Cardiac muscle cell (in vitro differentiated cells and primary cell): ENCODE measurements at regions not wholly inside any gene's neighbourhood (a gene's known extent, or its start where the extent isn't known, plus 50 kb on each side); places are given as distances from the start of the nearest gene placed in this dataset.
A peak's percentile ranks its signal among the peaks of the same experiment; 100 is the strongest.

Source experiments
- DNase-seq, 2 donors: peaks; one replicate each; pipeline versions ENCODE4 v3.0.0 to v3.0.0-alpha.2; 2010 to 2017; ENCODE audit warnings: low read depth in 1 of 2, low spot score in 1 of 2
- H3K27ac ChIP-seq: fragments of 200-600 bp; sonication (generic); 2 replicates; pipeline ENCODE4 v1.5.1; 2016
- H3K27me3 ChIP-seq: fragments of 200-600 bp; sonication (generic); 2 replicates; pipeline ENCODE4 v1.6.0; 2016; ENCODE audit warnings: control low read depth
- H3K36me3 ChIP-seq: fragments of 200-600 bp; sonication (generic); 2 replicates; pipeline ENCODE4 v1.5.1; 2016; ENCODE audit warnings: control low read depth
- H3K4me1 ChIP-seq: fragments of 200-600 bp; sonication (generic); 2 replicates; pipeline ENCODE4 v1.8.1; 2017; ENCODE audit warnings: low read depth, mild to moderate bottlenecking, mixed run types
- H3K4me3 ChIP-seq: fragments of 200-600 bp; sonication (generic); 2 replicates; pipeline ENCODE4 v1.5.1; 2016; ENCODE audit warnings: mild to moderate bottlenecking
- H3K9me3 ChIP-seq: fragments of 200-600 bp; sonication (generic); 2 replicates; pipeline ENCODE4 v1.5.1; 2017; ENCODE audit warnings: low read depth, mild to moderate bottlenecking, control low read depth
- CTCF ChIP-seq: IDR thresholded peaks from 2 replicates; pipeline ENCODE4 v1.5.1; 2012; ENCODE audit warnings: low read depth, mild to moderate bottlenecking, low read length

GRCh38 chr12:63423839-63424238 is 244.5 kb downstream of the DPY19L2 start:
- no peak overlapping the region for H3K4me3 ChIP-seq

GRCh38 chr12:63420206-63420644 is 248.1 kb downstream of the DPY19L2 start:
- Histone ChIP-seq H3K36me3 (no peaks in the 10 kb centered on the region), H3K27ac (no peak overlapping the region), H3K9me3 (peaks cover 6% of the 10 kb centered on the region), H3K4me3 (no peak overlapping the region), H3K4me1 (no peaks in the 10 kb centered on the region), H3K27me3 (no peaks in the 10 kb centered on the region)
- DNase-seq: peak; percentile 43 to 73
- peak; percentile 69 for TF ChIP-seq CTCF

More at GRCh38 chr12:63423839-63424238, 244.5 kb downstream of the DPY19L2 start:
- Histone ChIP-seq H3K27ac (no peak overlapping the region), H3K36me3 (no peaks in the 10 kb centered on the region), H3K4me1 (no peaks in the 10 kb centered on the region), H3K27me3 (no peaks in the 10 kb centered on the region), H3K9me3 (peaks cover 6% of the 10 kb centered on the region)
- DNase-seq: no peak
- TF ChIP-seq CTCF: no peak

- no peak for DNase-seq
- Histone ChIP-seq H3K36me3 (no peaks in the 10 kb centered on the region), H3K9me3 (peaks cover 6% of the 10 kb centered on the region), H3K4me3 (no peak overlapping the region), H3K27ac (no peak overlapping the region), H3K4me1 (no peaks in the 10 kb centered on the region), H3K27me3 (no peaks in the 10 kb centered on the region)
- TF ChIP-seq CTCF: no peak
These were observed 249.1 kb downstream of the DPY19L2 start for GRCh38 chr12:63419154-63419553.

- Histone ChIP-seq H3K4me1 (no peaks in the 10 kb centered on the region), H3K36me3 (no peaks in the 10 kb centered on the region), H3K27me3 (no peaks in the 10 kb centered on the region), H3K9me3 (peaks cover 6% of the 10 kb centered on the region), H3K27ac (no peak overlapping the region), H3K4me3 (no peak overlapping the region)
- no peak for DNase-seq
- no peak for TF ChIP-seq CTCF
These were observed 251.5 kb downstream of the DPY19L2 start for GRCh38 chr12:63416788-63417187.

GRCh38 chr12:63415357-63415756 is 252.9 kb downstream of the DPY19L2 start:
- no peak for TF ChIP-seq CTCF
- H3K9me3 ChIP-seq: peaks cover 1% of the 10 kb centered on the region

GRCh38 chr12:63410197-63410596 is 258.1 kb downstream of the DPY19L2 start:
- Histone ChIP-seq H3K36me3 (no peaks in the 10 kb centered on the region), H3K9me3 (no peaks in the 10 kb centered on the region), H3K4me3 (no peak overlapping the region), H3K27ac (no peak overlapping the region), H3K4me1 (no peaks in the 10 kb centered on the region), H3K27me3 (no peaks in the 10 kb centered on the region)
- no peak for TF ChIP-seq CTCF
- peak in 1 of 2 donors; percentile 26 for DNase-seq

More at GRCh38 chr12:63415357-63415756, 252.9 kb downstream of the DPY19L2 start:
- Histone ChIP-seq H3K4me1 (no peaks in the 10 kb centered on the region), H3K4me3 (no peak overlapping the region), H3K27me3 (no peaks in the 10 kb centered on the region), H3K36me3 (no peaks in the 10 kb centered on the region), H3K27ac (no peak overlapping the region)
- no peak for DNase-seq
